Smooth muscle cell (in vitro differentiated cells): ENCODE measurements at regions not wholly inside any gene's neighbourhood (a gene's known extent, or its start where the extent isn't known, plus 50 kb on each side); places are given as distances from the start of the nearest gene placed in this dataset.

Experiments
- DNase-seq: peaks from one replicate; lab custom pipeline; 2025; ENCODE audit not compliant: unreplicated experiment; lab: John Stamatoyannopoulos, UW
- H2AFZ ChIP-seq: fragments of 200-600 bp; sonication (generic); 2 replicates; pipeline ENCODE4 v1.6.0; 2016; ENCODE audit warnings: antibody characterized with exemption, low read depth, mild to moderate bottlenecking
- H3F3A ChIP-seq: fragments of 200-600 bp; sonication (generic); 2 replicates; pipeline ENCODE4 v1.6.0; 2017; ENCODE audit warnings: antibody characterized with exemption, low read depth
- H3K27ac ChIP-seq: fragments of 200-600 bp; sonication (generic); 2 replicates; pipeline ENCODE4 v1.5.1; 2016; ENCODE audit warnings: low read depth, mild to moderate bottlenecking
- H3K27me3 ChIP-seq: fragments of 200-600 bp; sonication (generic); 2 replicates; pipeline ENCODE4 v1.6.1; 2016; ENCODE audit warnings: low read depth, mild to moderate bottlenecking
- H3K36me3 ChIP-seq: fragments of 200-600 bp; sonication (generic); 2 replicates; pipeline ENCODE4 v1.5.1; 2016; ENCODE audit warnings: low read depth
- H3K4me1 ChIP-seq: fragments of 200-600 bp; sonication (generic); 2 replicates; pipeline ENCODE4 v1.5.1; 2016; ENCODE audit warnings: low read depth
- H3K4me2 ChIP-seq: fragments of 200-600 bp; sonication (generic); 2 replicates; pipeline ENCODE4 v1.6.0; 2016; ENCODE audit warnings: mild to moderate bottlenecking
- H3K4me3 ChIP-seq: fragments of 200-600 bp; sonication (generic); 2 replicates; pipeline ENCODE4 v1.5.1; 2016; ENCODE audit warnings: mild to moderate bottlenecking
- H3K79me2 ChIP-seq: fragments of 200-600 bp; sonication (generic); 2 replicates; pipeline ENCODE4 v1.6.0; 2016; ENCODE audit warnings: low read depth, mild to moderate bottlenecking
- H3K9ac ChIP-seq: fragments of 200-600 bp; sonication (generic); 2 replicates; pipeline ENCODE4 v1.6.0; 2016; ENCODE audit warnings: low read depth
- H3K9me3 ChIP-seq: fragments of 200-600 bp; sonication (generic); replicated peaks from 2 replicates; pipeline ENCODE4 v1.5.1; 2016; ENCODE audit warnings: low read depth
- H4K20me1 ChIP-seq: fragments of 200-600 bp; sonication (generic); 2 replicates; pipeline ENCODE4 v1.6.0; 2016; ENCODE audit warnings: low read depth
- WGBS: methylation state at CpG from one replicate; pipeline ENCODE4 v1.1.7; 2016; ENCODE audit warnings: low lambda C conversion rate; 5-methylcytosine and 5-hydroxymethylcytosine counted together
- TF ChIP-seq, protein P1 (sequence below): fragments of 200-600 bp; sonication (generic); IDR thresholded peaks from 2 replicates; pipeline ENCODE4 v1.5.1; 2017; ENCODE audit warnings: borderline replicate concordance, mild to moderate bottlenecking, antibody characterized with exemption; ENCODE audit not compliant: insufficient read depth, poor library complexity, severe bottlenecking

- Histone ChIP-seq H2AFZ (no peak overlapping the region), H4K20me1 (no peaks in the 10 kb centered on the region), H3K79me2 (no peaks in the 10 kb centered on the region), H3K27ac (no peak overlapping the region), H3K4me1 (no peaks in the 10 kb centered on the region), H3K36me3 (no peaks in the 10 kb centered on the region), H3K27me3 (no peaks in the 10 kb centered on the region), H3K4me2 (no peak overlapping the region), H3K9ac (no peak overlapping the region), H3F3A (no peaks in the 10 kb centered on the region), H3K9me3 (no peaks in the 10 kb centered on the region), H3K4me3 (no peak overlapping the region)
- TF ChIP-seq, protein P1, sequence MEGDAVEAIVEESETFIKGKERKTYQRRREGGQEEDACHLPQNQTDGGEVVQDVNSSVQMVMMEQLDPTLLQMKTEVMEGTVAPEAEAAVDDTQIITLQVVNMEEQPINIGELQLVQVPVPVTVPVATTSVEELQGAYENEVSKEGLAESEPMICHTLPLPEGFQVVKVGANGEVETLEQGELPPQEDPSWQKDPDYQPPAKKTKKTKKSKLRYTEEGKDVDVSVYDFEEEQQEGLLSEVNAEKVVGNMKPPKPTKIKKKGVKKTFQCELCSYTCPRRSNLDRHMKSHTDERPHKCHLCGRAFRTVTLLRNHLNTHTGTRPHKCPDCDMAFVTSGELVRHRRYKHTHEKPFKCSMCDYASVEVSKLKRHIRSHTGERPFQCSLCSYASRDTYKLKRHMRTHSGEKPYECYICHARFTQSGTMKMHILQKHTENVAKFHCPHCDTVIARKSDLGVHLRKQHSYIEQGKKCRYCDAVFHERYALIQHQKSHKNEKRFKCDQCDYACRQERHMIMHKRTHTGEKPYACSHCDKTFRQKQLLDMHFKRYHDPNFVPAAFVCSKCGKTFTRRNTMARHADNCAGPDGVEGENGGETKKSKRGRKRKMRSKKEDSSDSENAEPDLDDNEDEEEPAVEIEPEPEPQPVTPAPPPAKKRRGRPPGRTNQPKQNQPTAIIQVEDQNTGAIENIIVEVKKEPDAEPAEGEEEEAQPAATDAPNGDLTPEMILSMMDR: no peak
- DNase-seq: no peak
- 85% methylated on average over 1 of the region's 1 CpG for WGBS
Observed at GRCh38 chr11:96620464-96621044, 230.7 kb downstream of the JRKL start.

- Histone ChIP-seq H3K79me2 (no peaks in the 10 kb centered on the region), H3K4me3 (no peak overlapping the region), H3K36me3 (no peaks in the 10 kb centered on the region), H3K27me3 (no peaks in the 10 kb centered on the region), H4K20me1 (no peaks in the 10 kb centered on the region), H3K9me3 (no peaks in the 10 kb centered on the region), H2AFZ (no peak overlapping the region), H3K4me1 (no peaks in the 10 kb centered on the region), H3K4me2 (no peak overlapping the region), H3F3A (no peaks in the 10 kb centered on the region), H3K27ac (no peak overlapping the region), H3K9ac (no peak overlapping the region)
- TF ChIP-seq, protein P1: no peak
- DNase-seq: no peak
- 86% methylated on average over 1 of the region's 1 CpG for WGBS
Observed at GRCh38 chr11:96621161-96621560, 231.3 kb downstream of the JRKL start.

GRCh38 chr11:96622026-96622634, 232.3 kb downstream of the JRKL start:
- Histone ChIP-seq H4K20me1 (no peaks in the 10 kb centered on the region), H3K27ac (no peak overlapping the region), H2AFZ (no peak overlapping the region), H3K4me3 (no peak overlapping the region), H3K4me1 (no peaks in the 10 kb centered on the region), H3K9me3 (no peaks in the 10 kb centered on the region), H3K9ac (no peak overlapping the region), H3K4me2 (no peak overlapping the region), H3K27me3 (no peaks in the 10 kb centered on the region), H3K36me3 (no peaks in the 10 kb centered on the region), H3K79me2 (no peaks in the 10 kb centered on the region), H3F3A (no peaks in the 10 kb centered on the region)
- DNase-seq: no peak
- TF ChIP-seq, protein P1: no peak
- WGBS: 99% methylated on average over 6 of the region's 6 CpGs

DNA sequence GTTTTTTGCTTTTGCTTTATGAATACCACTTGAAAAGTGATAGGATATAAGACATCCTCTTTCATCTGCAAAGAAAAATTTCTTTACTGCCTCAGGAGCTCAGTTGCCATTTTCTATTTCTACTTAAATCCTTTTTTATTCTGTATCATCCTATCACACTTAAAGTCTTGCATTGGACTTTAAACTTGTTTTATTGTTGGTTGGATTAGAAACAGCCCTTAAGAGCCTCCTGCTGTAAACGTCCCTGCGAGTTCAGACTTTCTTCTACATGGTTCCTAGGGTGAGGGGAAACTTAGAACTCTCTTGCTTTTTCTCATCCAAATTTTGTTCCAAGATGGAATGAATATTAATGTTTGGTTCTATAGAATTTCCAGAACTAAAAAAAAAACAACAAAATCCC, 234.3 kb downstream of the JRKL start:
- no peaks in the 10 kb centered on the region for H3F3A ChIP-seq

More for the DNA sequence above, 234.3 kb downstream of the JRKL start:
- no peaks in the 10 kb centered on the region for H3K27me3 ChIP-seq
- H3K79me2 ChIP-seq: no peaks in the 10 kb centered on the region
- H3K4me3 ChIP-seq: no peak overlapping the region
- no peak overlapping the region for H2AFZ ChIP-seq
- no peaks in the 10 kb centered on the region for H3K36me3 ChIP-seq
- 75% methylated on average over 2 of the region's 2 CpGs for WGBS
- H3K9ac ChIP-seq: no peak overlapping the region
- no peak overlapping the region for H3K27ac ChIP-seq
- no peaks in the 10 kb centered on the region for H4K20me1 ChIP-seq
- TF ChIP-seq, protein P1: no peak
- no peak overlapping the region for H3K4me2 ChIP-seq
- DNase-seq: no peak
- H3K4me1 ChIP-seq: no peaks in the 10 kb centered on the region
- no peaks in the 10 kb centered on the region for H3K9me3 ChIP-seq
